Lower leg skin (tissue), 4 donors: ENCODE measurements at regions not wholly inside any gene's neighbourhood (a gene's known extent, or its start where the extent isn't known, plus 50 kb on each side); places are given as distances from the start of the nearest gene placed in this dataset.
A peak's percentile ranks its signal among the peaks of the same experiment; 100 is the strongest.

ENCODE experiments used
- DNase-seq, 2 donors: peaks; one replicate each; pipeline ENCODE4 v3.0.0-alpha.2; 2019; ENCODE audit warnings: low spot score in 2 of 2
- H3K4me3 ChIP-seq: fragments of 200-600 bp; sonication (generic); 2 replicates; pipeline ENCODE4 v1.5.1; 2017; ENCODE audit warnings: mild to moderate bottlenecking, low read depth; ENCODE audit not compliant: poor library complexity, severe bottlenecking
- CTCF ChIP-seq, 3 donors: fragments of 450-650 bp; IDR thresholded peaks; one replicate each; pipeline ENCODE4 v1.5.1; 2016; ENCODE audit warnings: antibody characterized with exemption in 3 of 3, mild to moderate bottlenecking in 3 of 3, moderate library complexity in 2 of 3
- POLR2A ChIP-seq, 2 donors: fragments of 450-650 bp; IDR thresholded peaks; one replicate each; pipeline ENCODE4 v1.6.1; 2016 to 2017; ENCODE audit warnings: antibody characterized with exemption in 2 of 2, mild to moderate bottlenecking in 1 of 2, moderate library complexity in 1 of 2
- WGBS, 2 donors: methylation state at CpG; one replicate each; pipeline ENCODE4 v1.1.5; 2018; 5-methylcytosine and 5-hydroxymethylcytosine counted together
- intact Hi-C: fragments of 100-400 bp; cut with DNase I; formaldehyde crosslinking; loops from one replicate; pipeline ENCODE4 v1.15.0; 2023; ENCODE audit warnings: low total_unique reads

GRCh38 chr15:66898656-66899386, 166.6 kb upstream of the SMAD3 start:
- WGBS, 2 donors, result 91 to 92% methylated on average over 5 of the region's 5 CpGs
- intact Hi-C loops, result no loop called here
- TF ChIP-seq POLR2A (IDR thresholded peaks at IDR 0.05) (no peak), CTCF (IDR thresholded peaks at IDR 0.05) (no peak)
- no peak overlapping the region for H3K4me3 ChIP-seq
- peak in 1 of 2 donors; percentile 74 for DNase-seq

GRCh38 chr15:66899555-66900350, 165.6 kb upstream of the SMAD3 start:
- TF ChIP-seq CTCF (IDR thresholded peaks at IDR 0.05) (no peak), POLR2A (IDR thresholded peaks at IDR 0.05) (no peak)
- H3K4me3 ChIP-seq, result no peak overlapping the region
- 84 to 85% methylated on average over 9 of the region's 9 CpGs for WGBS, 2 donors
- intact Hi-C loops, result no loop called here
- DNase-seq, result peak in 1 of 2 donors; percentile 61

- TF ChIP-seq CTCF (IDR thresholded peaks at IDR 0.05) (no peak), POLR2A (IDR thresholded peaks at IDR 0.05) (no peak)
- no peak overlapping the region for H3K4me3 ChIP-seq
- DNase-seq, result peak in 1 of 2 donors; percentile 67
- intact Hi-C loops, result no loop called here
- 88 to 89% methylated on average over 14 of the region's 14 CpGs for WGBS, 2 donors
Observed at GRCh38 chr15:66900586-66901310, 164.7 kb upstream of the SMAD3 start.

- WGBS, 2 donors, result 91 to 94% methylated on average over 6 of the region's 6 CpGs
- no peak overlapping the region for H3K4me3 ChIP-seq
- intact Hi-C loops, result no loop called here
- TF ChIP-seq POLR2A (IDR thresholded peaks at IDR 0.05) (no peak), CTCF (IDR thresholded peaks at IDR 0.05) (no peak)
- peak in 1 of 2 donors; percentile 79 for DNase-seq
Observed at GRCh38 chr15:66901336-66902100, 163.9 kb upstream of the SMAD3 start.

- no peak for DNase-seq
- no peak overlapping the region for H3K4me3 ChIP-seq
- intact Hi-C loops, result no loop called here
- no peak for TF ChIP-seq CTCF (IDR thresholded peaks at IDR 0.05)
- no peak for TF ChIP-seq POLR2A (IDR thresholded peaks at IDR 0.05)
- 100% methylated on average over 2 of the region's 2 CpGs for WGBS, 2 donors
Observed at GRCh38 chr15:66905185-66905584, 160.2 kb upstream of the SMAD3 start.
